Activated naive CD4-positive, alpha-beta T cell treated with anti-CD3 and anti-CD28 coated beads for 36 hours (primary cell): ENCODE measurements at regions not wholly inside any gene's neighbourhood (a gene's known extent, or its start where the extent isn't known, plus 50 kb on each side); places are given as distances from the start of the nearest gene placed in this dataset.
"Not testable (repeated sequence)": the region's sequence is repeated elsewhere in the genome, so short reads cannot be mapped to it uniquely, and the experiment has no call there.

Experiments used
- CTCF ChIA-PET: fragments of 350-600 bp; sonication (Branson Sonifier 250); formaldehyde crosslinking; loops from one replicate; lab custom pipeline; 2021; ENCODE audit warnings: antibody characterized with exemption; lab: Charles Lee
- DNase-seq: peaks from one replicate; pipeline ENCODE4 v3.0.0-alpha.2; 2020
- H3K27ac Mint-ChIP-seq: one replicate; pipeline ENCODE4 v1.8.0; 2021; ENCODE audit warnings: mild to moderate bottlenecking, mixed read lengths
- H3K27me3 Mint-ChIP-seq: one replicate; pipeline ENCODE4 v1.8.0; 2021; ENCODE audit warnings: low read depth, mixed read lengths
- H3K36me3 Mint-ChIP-seq: one replicate; pipeline ENCODE4 v1.8.0; 2021; ENCODE audit warnings: low read depth, mixed read lengths
- H3K4me1 Mint-ChIP-seq: one replicate; pipeline ENCODE4 v1.8.0; 2021; ENCODE audit warnings: low read depth, mixed read lengths
- H3K4me3 Mint-ChIP-seq: one replicate; pipeline ENCODE4 v1.8.0; 2021; ENCODE audit warnings: mild to moderate bottlenecking, moderate library complexity, mixed read lengths
- H3K9me3 Mint-ChIP-seq: one replicate; pipeline ENCODE4 v1.8.0; 2021; ENCODE audit warnings: mixed read lengths
- intact Hi-C: fragments of 100-400 bp; cut with micrococcal nuclease; formaldehyde crosslinking; loops from one replicate; pipeline ENCODE4 v1.15.1; 2023

GRCh38 chr5:125999271-126000030, 423.8 kb upstream of the GRAMD2B start:
- intact Hi-C loops, H3K27me3 Mint-ChIP-seq, H3K4me1 Mint-ChIP-seq, CTCF ChIA-PET, H3K4me3 Mint-ChIP-seq, H3K9me3 Mint-ChIP-seq, DNase-seq, H3K27ac Mint-ChIP-seq, H3K36me3 Mint-ChIP-seq: not testable (repeated sequence)

- no peak for DNase-seq
- Mint-ChIP-seq H3K27ac (no peak overlapping the region), H3K9me3 (no peaks in the 10 kb centered on the region), H3K27me3 (no peaks in the 10 kb centered on the region), H3K4me1 (no peaks in the 10 kb centered on the region), H3K4me3 (no peak overlapping the region), H3K36me3 (no peaks in the 10 kb centered on the region)
- intact Hi-C loops = no loop called here
- CTCF ChIA-PET = no interaction called here
Measured at GRCh38 chr5:126000507-126000906, 422.7 kb upstream of the GRAMD2B start.

- DNase-seq = no peak
- H3K4me1 Mint-ChIP-seq = no peaks in the 10 kb centered on the region
- no peaks in the 10 kb centered on the region for H3K27me3 Mint-ChIP-seq
- H3K4me3 Mint-ChIP-seq = no peak overlapping the region
- H3K36me3 Mint-ChIP-seq = no peaks in the 10 kb centered on the region
- no peaks in the 10 kb centered on the region for H3K9me3 Mint-ChIP-seq
- intact Hi-C loops = no loop called here
- CTCF ChIA-PET = no interaction called here
- H3K27ac Mint-ChIP-seq = no peak overlapping the region
Measured at GRCh38 chr5:126002222-126002897, 420.8 kb upstream of the GRAMD2B start.

- no peak overlapping the region for H3K4me3 Mint-ChIP-seq
- no peaks in the 10 kb centered on the region for H3K36me3 Mint-ChIP-seq
- no peaks in the 10 kb centered on the region for H3K4me1 Mint-ChIP-seq
- H3K9me3 Mint-ChIP-seq = no peaks in the 10 kb centered on the region
- DNase-seq = no peak
- CTCF ChIA-PET = no interaction called here
- no peak overlapping the region for H3K27ac Mint-ChIP-seq
- intact Hi-C loops = no loop called here
- H3K27me3 Mint-ChIP-seq = no peaks in the 10 kb centered on the region
Measured at GRCh38 chr5:126003309-126003708, 419.9 kb upstream of the GRAMD2B start.

- CTCF ChIA-PET = no interaction called here
- H3K27ac Mint-ChIP-seq = no peak overlapping the region
- H3K27me3 Mint-ChIP-seq = no peaks in the 10 kb centered on the region
Measured at GRCh38 chr5:126004636-126005035, 418.6 kb upstream of the GRAMD2B start.

GRCh38 chr5:126007841-126008240, 415.4 kb upstream of the GRAMD2B start:
- Mint-ChIP-seq H3K4me1 (no peaks in the 10 kb centered on the region), H3K4me3 (no peak overlapping the region)

More at GRCh38 chr5:126004636-126005035, 418.6 kb upstream of the GRAMD2B start:
- intact Hi-C loops = no loop called here
- Mint-ChIP-seq H3K9me3 (no peaks in the 10 kb centered on the region), H3K36me3 (no peaks in the 10 kb centered on the region), H3K4me3 (no peak overlapping the region), H3K4me1 (no peaks in the 10 kb centered on the region)
- DNase-seq = no peak

GRCh38 chr5:126009566-126009965, 413.6 kb upstream of the GRAMD2B start:
- Mint-ChIP-seq H3K36me3 (no peaks in the 10 kb centered on the region), H3K9me3 (peaks cover 6% of the 10 kb centered on the region)

More at GRCh38 chr5:126007841-126008240, 415.4 kb upstream of the GRAMD2B start:
- Mint-ChIP-seq H3K27ac (no peak overlapping the region), H3K36me3 (no peaks in the 10 kb centered on the region), H3K27me3 (no peaks in the 10 kb centered on the region), H3K9me3 (peaks cover under 1% of the 10 kb centered on the region)
- CTCF ChIA-PET = no interaction called here
- intact Hi-C loops = no loop called here
- DNase-seq = no peak

GRCh38 chr5:126011526-126011925, 411.7 kb upstream of the GRAMD2B start:
- intact Hi-C loops = not testable (repeated sequence)

More at GRCh38 chr5:126009566-126009965, 413.6 kb upstream of the GRAMD2B start:
- Mint-ChIP-seq H3K27ac (no peak overlapping the region), H3K27me3 (no peaks in the 10 kb centered on the region), H3K4me1 (no peaks in the 10 kb centered on the region), H3K4me3 (no peak overlapping the region)
- CTCF ChIA-PET = interaction anchor here (0.6 kb wide), 1 partner anchor 16 kb away, joined by 3 read pairs; no protein-coding TSS in a partner anchor
- intact Hi-C loops = no loop called here
- no peak for DNase-seq

GRCh38 chr5:126014676-126015075, 408.5 kb upstream of the GRAMD2B start:
- H3K4me1 Mint-ChIP-seq = no peaks in the 10 kb centered on the region
- intact Hi-C loops = no loop called here
- no peak overlapping the region for H3K4me3 Mint-ChIP-seq
- CTCF ChIA-PET = no interaction called here
- no peaks in the 10 kb centered on the region for H3K27me3 Mint-ChIP-seq
- no peak overlapping the region for H3K27ac Mint-ChIP-seq
- peaks cover 6% of the 10 kb centered on the region for H3K9me3 Mint-ChIP-seq
- no peaks in the 10 kb centered on the region for H3K36me3 Mint-ChIP-seq
- no peak for DNase-seq

More at GRCh38 chr5:126011526-126011925, 411.7 kb upstream of the GRAMD2B start:
- H3K4me1 Mint-ChIP-seq, H3K27me3 Mint-ChIP-seq, H3K4me3 Mint-ChIP-seq, H3K27ac Mint-ChIP-seq, H3K9me3 Mint-ChIP-seq, DNase-seq, H3K36me3 Mint-ChIP-seq: not testable (repeated sequence)
- CTCF ChIA-PET = interaction anchor here (0.7 kb wide), 1 partner anchor 90 kb away, joined by 3 read pairs; no protein-coding TSS in a partner anchor

- no peaks in the 10 kb centered on the region for H3K4me1 Mint-ChIP-seq
- peaks cover 6% of the 10 kb centered on the region for H3K9me3 Mint-ChIP-seq
- no peaks in the 10 kb centered on the region for H3K36me3 Mint-ChIP-seq
- CTCF ChIA-PET = no interaction called here
- intact Hi-C loops = no loop called here
- no peak for DNase-seq
- H3K27ac Mint-ChIP-seq = no peak overlapping the region
- no peaks in the 10 kb centered on the region for H3K27me3 Mint-ChIP-seq
- H3K4me3 Mint-ChIP-seq = no peak overlapping the region
Measured at GRCh38 chr5:126015235-126016181, 407.7 kb upstream of the GRAMD2B start.

GRCh38 chr5:126016256-126016655, 407.0 kb upstream of the GRAMD2B start:
- no peaks in the 10 kb centered on the region for H3K4me1 Mint-ChIP-seq
- CTCF ChIA-PET = no interaction called here

GRCh38 chr5:126017096-126017495, 406.1 kb upstream of the GRAMD2B start:
- Mint-ChIP-seq H3K27me3 (no peaks in the 10 kb centered on the region), H3K36me3 (no peaks in the 10 kb centered on the region), H3K4me3 (no peak overlapping the region), H3K9me3 (peaks cover 6% of the 10 kb centered on the region), H3K27ac (no peak overlapping the region), H3K4me1 (no peaks in the 10 kb centered on the region)
- CTCF ChIA-PET = no interaction called here
- DNase-seq = no peak
- intact Hi-C loops = no loop called here

More at GRCh38 chr5:126016256-126016655, 407.0 kb upstream of the GRAMD2B start:
- intact Hi-C loops = no loop called here
- peaks cover 6% of the 10 kb centered on the region for H3K9me3 Mint-ChIP-seq
- H3K27ac Mint-ChIP-seq = no peak overlapping the region
- DNase-seq = no peak
- H3K27me3 Mint-ChIP-seq = no peaks in the 10 kb centered on the region
- no peaks in the 10 kb centered on the region for H3K36me3 Mint-ChIP-seq
- no peak overlapping the region for H3K4me3 Mint-ChIP-seq
